NCI-H128 (cell line): ENCODE measurements at regions not wholly inside any gene's neighbourhood (a gene's known extent, or its start where the extent isn't known, plus 50 kb on each side); places are given as distances from the start of the nearest gene placed in this dataset.

Source experiments
- DNase-seq: peaks from one replicate; lab custom pipeline; 2025; ENCODE audit not compliant: unreplicated experiment; lab: John Stamatoyannopoulos, UW

- DNase-seq: no peak
These were observed 194.5 kb downstream of the ICE1 start for GRCh38 chr5:5617024-5617423.

- DNase-seq: no peak
These were observed 193.9 kb downstream of the ICE1 start for GRCh38 chr5:5616247-5616895.

- no peak for DNase-seq
These were observed 193.1 kb downstream of the ICE1 start for GRCh38 chr5:5615569-5615968.

- no peak for DNase-seq
These were observed 190.9 kb downstream of the ICE1 start for GRCh38 chr5:5613261-5613990.

GRCh38 chr5:5612096-5612495 lies 189.6 kb downstream of the ICE1 start:
- DNase-seq: no peak

- no peak for DNase-seq
These were observed 187.5 kb downstream of the ICE1 start for GRCh38 chr5:5609935-5610334.

- no peak for DNase-seq
These were observed 182.8 kb downstream of the ICE1 start for GRCh38 chr5:5605170-5605764.

GRCh38 chr5:5602554-5602953 lies 180.1 kb downstream of the ICE1 start:
- no peak for DNase-seq

GRCh38 chr5:5598547-5599113 lies 176.2 kb downstream of the ICE1 start:
- DNase-seq: no peak

GRCh38 chr5:5593391-5593790 lies 170.9 kb downstream of the ICE1 start:
- no peak for DNase-seq

GRCh38 chr5:5592541-5592940 lies 170.1 kb downstream of the ICE1 start:
- DNase-seq: no peak

- no peak for DNase-seq
These were observed 169.1 kb downstream of the ICE1 start for GRCh38 chr5:5591567-5591966.

- DNase-seq: no peak
These were observed 167.4 kb downstream of the ICE1 start for GRCh38 chr5:5589857-5590256.

GRCh38 chr5:5588887-5589826 lies 166.7 kb downstream of the ICE1 start:
- DNase-seq: no peak

GRCh38 chr5:5588386-5588785 lies 165.9 kb downstream of the ICE1 start:
- DNase-seq: no peak

- no peak for DNase-seq
These were observed 165.0 kb downstream of the ICE1 start for GRCh38 chr5:5587474-5587873.

GRCh38 chr5:5586721-5587120 lies 164.2 kb downstream of the ICE1 start:
- DNase-seq: no peak

GRCh38 chr5:5585751-5586341 lies 163.4 kb downstream of the ICE1 start:
- DNase-seq: no peak

GRCh38 chr5:5584751-5585150 lies 162.3 kb downstream of the ICE1 start:
- no peak for DNase-seq

GRCh38 chr5:5584236-5584745 lies 161.8 kb downstream of the ICE1 start:
- DNase-seq: no peak
